Hepatic stellate cell (primary cell): ENCODE measurements at regions not wholly inside any gene's neighbourhood (a gene's known extent, or its start where the extent isn't known, plus 50 kb on each side); places are given as distances from the start of the nearest gene placed in this dataset.
"Not testable (repeated sequence)": the region's sequence is repeated elsewhere in the genome, so short reads cannot be mapped to it uniquely, and the experiment has no call there.

Source experiments
- DNase-seq: peaks from one replicate; pipeline ENCODE4 v3.0.0; 2011; ENCODE audit warnings: low spot score

DNA sequence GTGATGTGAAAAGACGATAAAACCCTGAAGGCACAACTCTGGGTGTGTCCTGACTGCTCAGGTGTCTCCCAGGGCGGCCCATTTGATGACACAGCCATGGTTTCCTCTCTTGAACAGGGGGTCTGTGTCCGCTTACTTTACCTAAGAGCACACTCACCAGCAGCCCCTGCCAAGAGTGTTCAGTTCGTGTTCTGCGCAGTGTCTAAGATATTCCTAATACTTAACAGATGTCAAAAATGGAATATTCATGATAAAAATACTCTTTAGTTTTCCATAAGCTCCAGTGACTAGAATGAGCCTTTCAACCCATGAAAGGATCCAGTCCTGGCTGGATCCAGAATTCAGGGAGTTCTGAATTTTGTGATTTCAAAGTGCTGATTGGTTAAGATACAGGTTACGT, 492.4 kb downstream of the TNS3 start:
- no peak for DNase-seq

DNA sequence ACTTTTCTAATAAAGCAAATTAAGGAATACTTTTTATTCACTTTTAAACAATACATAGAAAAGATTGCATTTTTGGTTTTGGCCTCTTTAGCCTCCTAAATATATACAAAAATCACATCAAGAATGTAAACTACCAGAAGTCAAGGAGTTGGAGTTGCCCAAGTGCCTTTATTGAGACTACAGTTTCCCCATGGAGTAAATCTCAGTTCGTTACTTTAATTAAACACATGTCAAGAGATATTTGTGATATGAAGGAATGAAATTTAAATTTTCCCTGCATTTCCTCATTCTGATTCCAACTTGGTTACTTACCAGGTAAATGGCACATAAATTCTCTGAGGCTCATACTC, 492.9 kb downstream of the TNS3 start:
- DNase-seq = no peak

GRCh38 chr7:47088329-47089067, 493.4 kb downstream of the TNS3 start:
- DNase-seq = peak; percentile 62

- DNase-seq = no peak
Observed at GRCh38 chr7:47087866-47088265, 494.0 kb downstream of the TNS3 start.

DNA sequence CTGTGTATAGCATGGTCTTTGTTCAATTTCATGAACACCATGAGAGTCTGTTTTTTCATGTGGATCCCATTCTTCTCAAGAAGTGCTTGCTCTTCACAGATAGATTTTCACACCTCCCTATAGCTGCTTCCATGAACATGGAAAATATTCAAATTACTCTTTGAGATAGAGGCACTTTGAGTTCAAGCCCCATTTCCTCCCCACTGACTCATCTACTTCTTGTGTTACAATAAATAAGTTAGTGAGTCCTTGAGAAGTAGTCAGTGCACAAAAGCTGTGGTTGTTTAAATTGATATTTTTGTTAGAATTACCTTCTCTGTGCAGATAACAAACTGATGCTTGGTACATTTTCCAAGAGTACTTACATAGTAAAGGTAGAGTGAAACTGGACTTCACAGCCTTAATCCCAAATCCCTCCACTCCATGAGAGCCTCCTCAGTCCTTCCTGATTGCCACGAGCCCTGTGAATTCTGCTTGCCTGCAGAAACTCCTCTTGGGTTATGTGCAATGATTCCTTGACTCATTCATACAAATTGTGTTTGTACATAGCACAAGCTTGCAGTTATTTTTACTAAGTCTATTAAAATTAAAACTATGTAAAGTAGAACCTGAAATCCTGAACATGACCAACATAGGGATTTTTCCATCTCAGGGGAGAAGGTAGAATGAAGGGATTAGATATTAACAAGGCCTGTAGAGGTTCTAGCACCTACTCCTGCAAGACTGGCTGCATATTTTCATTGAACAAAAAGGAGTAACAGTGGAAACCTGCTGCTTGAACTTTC, 496.2 kb downstream of the TNS3 start:
- no peak for DNase-seq

DNA sequence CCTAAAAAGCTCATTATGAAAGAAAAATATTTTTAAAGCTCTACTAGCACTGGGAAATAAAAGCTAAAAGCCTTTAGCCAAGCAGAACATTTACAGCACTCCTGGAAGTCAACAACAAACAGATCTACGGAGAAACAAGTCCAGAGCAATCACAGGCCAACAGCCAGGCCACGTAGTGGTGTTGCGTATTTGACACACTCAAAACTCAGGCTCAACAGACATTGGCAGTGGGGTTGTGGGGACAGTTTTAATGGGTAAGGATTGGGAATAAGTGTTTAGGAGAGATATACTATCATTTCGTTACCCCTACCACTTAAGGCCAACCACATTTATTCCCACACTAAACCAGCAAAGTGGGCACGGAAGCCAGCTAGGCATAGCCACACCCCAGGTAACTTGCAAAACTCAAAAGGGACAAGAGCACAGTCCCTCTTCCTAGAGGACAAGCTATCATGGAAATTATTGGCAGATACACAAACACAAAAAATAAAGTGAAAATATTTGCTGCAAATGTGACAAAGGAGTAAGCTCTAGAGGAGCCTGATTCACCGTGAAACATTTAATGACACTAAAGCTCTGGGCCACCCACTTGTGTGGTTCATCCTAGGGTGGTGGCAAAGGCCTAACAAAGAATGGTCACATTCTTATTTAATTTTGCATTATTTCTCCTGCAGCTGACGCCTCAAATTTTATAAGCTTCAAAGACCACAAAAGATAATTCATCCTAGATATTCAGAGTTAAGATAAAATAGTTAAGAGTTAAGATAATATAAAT, 498.2 kb downstream of the TNS3 start:
- DNase-seq = no peak

- DNase-seq = peak; percentile 42
Observed at GRCh38 chr7:47080816-47081215, 501.1 kb downstream of the TNS3 start.

- peak; percentile 24 for DNase-seq
Observed at GRCh38 chr7:47078241-47078640, 503.7 kb downstream of the TNS3 start.

DNA sequence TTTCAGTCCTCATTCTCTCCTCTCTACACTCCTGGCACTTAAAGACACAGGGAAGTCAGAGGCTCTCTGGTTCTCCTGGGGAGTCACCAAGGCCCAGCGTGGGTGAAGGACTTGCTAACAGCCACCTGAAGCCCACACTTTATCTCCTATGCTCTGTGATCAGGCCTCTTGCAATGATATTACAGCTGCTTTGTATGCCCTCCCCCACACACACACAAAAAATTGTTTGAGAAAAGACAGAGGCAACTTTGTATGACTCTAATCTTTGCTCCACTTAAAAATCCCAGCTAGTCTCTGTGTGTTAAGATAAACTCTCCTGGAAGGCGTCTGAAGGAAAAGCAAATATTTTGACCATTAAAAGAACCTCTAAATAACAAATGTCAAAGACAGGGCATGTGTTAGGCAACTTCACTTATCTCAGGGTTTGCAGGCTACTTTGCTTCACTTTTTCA, 507.2 kb downstream of the TNS3 start:
- no peak for DNase-seq

GRCh38 chr7:47073284-47073683, 508.6 kb downstream of the TNS3 start:
- DNase-seq = no peak

DNA sequence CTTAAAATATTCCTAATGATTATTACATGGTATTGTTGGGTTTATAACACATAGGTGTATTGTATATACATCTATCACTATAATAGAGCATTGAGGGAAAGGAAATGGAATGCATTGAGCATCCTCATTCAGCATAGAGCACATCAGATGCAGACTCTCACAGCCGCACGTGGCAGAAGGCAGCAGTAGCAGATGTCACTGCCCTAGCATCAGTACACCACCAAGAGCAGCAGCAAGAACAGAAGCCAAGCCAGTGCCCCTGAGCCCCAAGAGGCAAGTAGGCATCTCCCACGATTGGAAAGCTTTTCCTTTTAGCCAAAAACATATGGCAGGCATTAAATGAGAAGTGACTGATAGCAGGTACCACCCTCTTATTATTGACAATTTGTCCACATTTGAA, 510.0 kb downstream of the TNS3 start:
- no peak for DNase-seq

GRCh38 chr7:47069385-47070076, 512.4 kb downstream of the TNS3 start:
- DNase-seq = no peak

GRCh38 chr7:47066976-47067614, 514.8 kb downstream of the TNS3 start:
- DNase-seq = no peak

DNA sequence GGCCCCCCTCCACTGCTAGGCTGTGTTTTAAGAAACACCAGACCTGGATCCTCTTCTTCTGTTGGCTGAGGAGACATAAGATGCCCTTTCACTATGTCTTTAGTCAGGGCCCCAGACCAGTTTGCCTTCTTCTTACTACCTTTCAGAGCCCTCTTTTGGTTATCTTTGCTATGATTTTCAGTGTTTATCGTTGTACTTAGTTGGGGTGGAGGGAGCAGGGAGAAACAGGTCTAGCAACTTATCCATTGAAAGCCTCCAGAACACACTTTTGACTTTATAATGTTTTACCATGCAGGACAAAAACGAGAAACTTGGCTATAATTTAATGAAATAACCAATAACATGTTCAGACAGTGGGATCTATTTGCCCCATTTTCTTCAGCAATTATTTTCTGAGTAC, 525.2 kb downstream of the TNS3 start:
- no peak for DNase-seq

DNA sequence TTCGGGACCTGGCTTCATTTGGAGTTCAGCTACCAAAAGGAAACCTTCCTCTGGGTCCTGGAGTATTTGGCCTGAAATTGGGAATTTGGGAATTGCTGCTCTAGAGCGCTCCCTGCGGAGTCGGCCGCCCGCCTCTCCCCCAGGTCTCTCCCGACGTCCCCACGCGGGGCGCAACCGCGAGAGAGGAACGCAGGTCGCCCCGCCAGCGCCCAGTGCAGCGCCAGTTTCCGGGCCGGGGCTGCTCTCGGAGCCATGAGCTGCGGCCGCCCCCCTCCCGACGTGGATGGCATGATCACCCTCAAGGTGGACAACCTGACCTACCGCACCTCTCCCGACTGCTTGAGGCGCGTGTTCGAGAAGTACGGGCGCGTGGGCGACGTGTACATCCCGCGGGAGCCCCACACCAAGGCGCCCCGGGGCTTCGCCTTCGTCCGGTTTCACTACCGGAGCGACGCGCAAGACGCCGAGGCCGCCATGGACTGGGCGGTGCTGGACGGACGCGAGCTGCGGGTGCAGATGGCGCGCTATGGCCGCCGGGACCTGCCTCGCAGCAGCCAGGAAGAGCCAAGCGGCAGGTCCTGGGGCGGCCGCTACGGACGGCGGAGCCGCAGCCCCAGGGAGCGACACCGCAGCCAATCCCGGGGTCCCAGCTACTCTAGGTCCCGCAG, 529.2 kb downstream of the TNS3 start:
- not testable (repeated sequence) for DNase-seq

- no peak for DNase-seq
Observed at GRCh38 chr7:47049234-47049774, 532.6 kb downstream of the TNS3 start.

GRCh38 chr7:47047384-47047783, 534.5 kb downstream of the TNS3 start:
- DNase-seq = no peak

- DNase-seq = no peak
Observed at GRCh38 chr7:47046949-47047348, 535.0 kb downstream of the TNS3 start.

- peak; percentile 21 for DNase-seq
Observed at GRCh38 chr7:47045207-47046051, 536.5 kb downstream of the TNS3 start.

DNA sequence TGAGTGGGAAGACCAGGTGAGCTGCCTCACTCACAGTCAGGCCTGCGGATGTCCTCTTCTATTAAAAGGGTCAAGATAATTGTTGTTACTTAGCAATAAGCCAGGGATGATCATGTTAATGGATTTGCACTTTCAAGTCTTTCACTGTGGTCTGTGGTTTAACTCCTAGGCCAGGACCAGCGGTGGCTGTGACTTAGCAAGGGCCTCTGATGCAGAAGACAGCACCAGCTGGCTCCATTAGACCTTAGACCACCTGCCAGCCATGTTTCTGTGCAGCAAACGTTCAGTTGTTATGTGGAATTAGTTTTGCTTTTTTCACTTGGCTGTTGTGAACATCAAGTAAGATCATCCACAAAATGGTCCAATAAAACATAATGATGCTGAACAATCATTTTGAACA, 537.3 kb downstream of the TNS3 start:
- no peak for DNase-seq
